ENCODE measurements at regions not wholly inside any gene's neighbourhood (a gene's known extent, or its start where the extent isn't known, plus 50 kb on each side); places are given as distances from the start of the nearest gene placed in this dataset.
"Not testable (repeated sequence)": the region's sequence is repeated elsewhere in the genome, so short reads cannot be mapped to it uniquely, and the experiment has no call there.

DNA sequence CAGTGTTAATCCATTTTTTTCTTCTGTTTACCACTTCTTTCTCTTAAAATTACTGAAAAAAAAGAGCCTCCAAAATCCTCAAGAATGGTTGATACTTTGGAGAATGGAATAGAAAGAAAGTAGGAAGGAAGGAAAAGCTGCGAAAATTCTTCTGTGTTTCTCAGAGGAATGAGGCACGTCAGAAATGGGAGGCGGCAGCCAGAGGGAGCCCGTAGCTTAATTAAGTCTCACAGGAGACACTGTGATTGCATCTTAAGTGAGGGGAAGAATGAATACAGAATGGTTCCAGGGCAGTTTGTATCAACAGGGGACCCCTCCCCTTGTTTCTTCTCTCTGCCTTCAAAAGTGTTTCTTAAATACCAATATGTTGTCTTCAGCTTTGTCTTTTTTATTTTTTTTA is 1099.5 kb downstream of the PLA2G4A start:
- DNase-seq: no peak

DNA sequence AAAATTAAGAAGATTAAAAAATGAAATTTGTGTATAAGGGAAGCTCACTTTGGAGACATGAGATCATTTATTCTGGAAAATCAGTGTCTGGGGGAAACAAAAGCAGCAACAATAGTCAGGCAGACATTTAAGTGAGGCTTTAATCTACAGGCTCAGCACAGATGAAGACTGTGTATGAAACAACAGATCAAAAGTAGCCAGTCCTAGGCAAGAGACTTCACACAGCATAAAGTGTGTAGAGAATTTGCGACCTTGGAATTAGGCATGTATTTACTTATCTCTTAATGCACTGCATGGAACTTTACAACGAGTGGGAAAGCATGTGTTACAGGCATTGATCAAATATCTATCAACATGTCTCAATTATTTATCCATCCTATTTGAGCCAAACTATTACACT is 1099.9 kb downstream of the PLA2G4A start:
- DNase-seq: no peak

GRCh38 chr1:187931776-187932175 is 1103.0 kb downstream of the PLA2G4A start:
- no peak for DNase-seq

- no peak for DNase-seq
Measured at GRCh38 chr1:187933562-187934419, 1105.0 kb downstream of the PLA2G4A start.

GRCh38 chr1:187936667-187937066 is 1107.9 kb downstream of the PLA2G4A start:
- DNase-seq: no peak

GRCh38 chr1:187938092-187938491 is 1109.3 kb downstream of the PLA2G4A start:
- DNase-seq: no peak

GRCh38 chr1:187942986-187943385 is 1114.2 kb downstream of the PLA2G4A start:
- no peak for DNase-seq

- DNase-seq: no peak
Measured at GRCh38 chr1:187943606-187944403, 1115.1 kb downstream of the PLA2G4A start.

DNA sequence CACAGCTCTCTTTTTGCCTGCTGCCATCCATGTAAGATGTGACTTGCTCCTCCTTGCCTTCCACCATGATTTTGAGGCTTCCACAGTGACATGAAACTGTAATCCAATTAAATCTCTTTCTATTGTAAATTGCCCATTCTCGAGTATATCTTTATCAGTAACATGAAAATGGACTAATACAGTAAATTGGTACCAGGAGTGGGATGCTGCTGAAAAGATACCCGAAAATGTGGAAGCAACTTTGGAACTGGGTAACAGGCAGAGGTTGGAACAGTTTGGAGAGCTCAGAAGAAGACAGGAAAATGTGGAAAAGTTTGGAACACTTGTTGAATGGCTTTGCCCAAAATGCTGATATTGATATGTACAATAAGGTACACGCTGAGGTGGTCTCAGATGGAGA is 1117.9 kb downstream of the PLA2G4A start:
- DNase-seq: not testable (repeated sequence)

- no peak for DNase-seq
Measured at GRCh38 chr1:187947359-187947758, 1118.6 kb downstream of the PLA2G4A start.

DNA sequence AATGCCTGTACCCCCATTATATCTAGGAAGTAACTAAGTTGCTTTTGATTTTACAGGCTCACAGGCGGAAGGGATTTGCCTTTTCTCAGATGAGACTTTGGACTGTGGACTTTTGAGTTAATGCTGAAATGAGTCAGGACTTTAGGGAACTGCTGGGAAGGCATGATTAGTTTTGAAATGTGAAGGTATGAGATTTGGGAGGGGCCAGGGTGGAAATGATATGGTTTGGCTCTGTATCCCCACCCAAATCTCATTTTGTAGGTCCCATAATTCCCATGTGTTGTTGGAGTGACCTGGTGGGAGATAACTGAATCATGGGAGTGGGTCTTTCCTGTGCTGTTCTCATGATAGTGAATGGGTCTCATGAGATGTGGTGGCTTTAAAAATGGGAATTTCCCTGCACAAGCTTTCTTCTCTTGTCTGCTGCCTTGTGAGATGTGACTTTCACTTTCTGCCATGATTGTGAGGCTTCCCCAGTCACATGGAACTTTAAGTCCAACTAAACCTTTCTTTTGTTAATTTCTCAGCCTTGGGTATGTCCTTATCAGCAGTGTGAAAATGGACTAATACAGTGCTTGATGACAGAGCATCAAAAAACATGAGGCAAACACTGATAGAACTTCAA is 1119.5 kb downstream of the PLA2G4A start:
- DNase-seq: no peak

DNA sequence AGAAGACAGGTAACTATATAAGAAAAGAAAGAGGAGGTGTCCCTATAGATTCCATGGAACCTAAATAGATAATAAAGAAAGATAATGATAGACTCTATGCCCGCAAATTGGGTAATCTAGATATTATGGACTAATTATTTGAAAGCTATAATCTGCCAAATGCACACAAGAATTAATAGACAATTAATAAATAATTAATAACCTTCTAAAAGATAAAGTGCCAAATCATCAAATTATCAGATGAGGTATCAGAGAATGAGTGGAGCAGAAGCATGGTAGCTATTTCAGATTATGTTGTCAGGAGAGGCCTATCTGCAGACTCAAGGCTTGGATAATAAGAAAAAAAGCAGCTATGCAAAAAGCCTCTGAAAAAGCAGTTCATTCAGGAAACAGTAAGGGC is 1120.8 kb downstream of the PLA2G4A start:
- DNase-seq: no peak

GRCh38 chr1:187951817-187952216 is 1123.1 kb downstream of the PLA2G4A start:
- no peak for DNase-seq

- DNase-seq: no peak
Measured at GRCh38 chr1:187952446-187952845, 1123.7 kb downstream of the PLA2G4A start.

DNA sequence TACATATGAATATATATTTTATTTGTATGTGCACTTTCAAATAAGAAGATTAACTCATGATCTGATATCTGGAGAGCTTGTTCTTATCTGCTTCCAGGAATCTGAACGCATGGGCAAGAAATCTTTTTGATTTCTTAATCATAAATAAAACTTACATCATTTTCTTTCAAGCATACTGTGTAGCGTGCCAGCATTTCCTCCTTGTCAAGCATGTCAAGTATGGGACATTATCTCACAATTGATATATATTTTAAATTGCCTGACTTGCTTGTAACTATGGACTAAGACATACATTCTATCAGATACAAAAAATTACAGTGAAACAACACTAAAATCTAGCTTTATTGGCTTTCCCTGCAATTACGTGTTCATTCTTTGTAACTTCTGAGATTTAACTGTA is 1128.2 kb downstream of the PLA2G4A start:
- no peak for DNase-seq

DNA sequence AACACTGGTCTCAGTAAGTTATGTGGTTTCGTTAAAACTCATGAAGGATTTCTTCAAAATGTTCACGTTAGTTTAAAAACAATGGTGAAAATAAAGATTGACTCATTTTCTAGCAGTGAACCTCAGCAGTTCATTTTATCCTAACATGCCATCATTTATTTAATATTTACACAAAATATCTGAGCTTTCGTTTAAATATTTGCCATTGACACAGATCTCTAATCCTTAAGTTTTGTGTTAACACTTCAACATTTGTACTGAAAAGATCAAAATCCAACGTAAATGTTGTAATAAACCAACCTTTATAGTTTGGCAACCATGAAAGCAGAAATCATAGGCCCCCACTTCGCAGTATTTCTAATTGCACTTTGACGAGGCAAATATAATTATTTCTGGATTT is 1129.5 kb downstream of the PLA2G4A start:
- no peak for DNase-seq

DNA sequence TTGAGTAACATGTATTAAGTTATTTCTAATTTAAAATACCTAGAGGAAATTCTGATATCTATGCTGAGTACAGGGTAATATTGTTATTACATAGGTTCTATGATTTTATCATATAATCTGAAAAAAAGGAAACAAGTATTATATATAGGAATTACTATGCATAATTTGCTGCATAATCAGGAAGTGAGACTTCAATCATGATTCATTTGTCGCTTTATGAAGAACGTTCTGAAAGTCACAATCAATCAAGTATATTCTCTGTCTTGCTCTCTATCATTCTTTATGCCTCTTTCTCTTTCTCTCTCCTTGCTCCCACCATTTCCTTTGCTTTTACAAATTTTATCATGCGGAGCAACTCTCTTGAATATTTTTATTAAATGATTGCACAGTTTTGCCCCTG is 1130.3 kb downstream of the PLA2G4A start:
- no peak for DNase-seq

DNA sequence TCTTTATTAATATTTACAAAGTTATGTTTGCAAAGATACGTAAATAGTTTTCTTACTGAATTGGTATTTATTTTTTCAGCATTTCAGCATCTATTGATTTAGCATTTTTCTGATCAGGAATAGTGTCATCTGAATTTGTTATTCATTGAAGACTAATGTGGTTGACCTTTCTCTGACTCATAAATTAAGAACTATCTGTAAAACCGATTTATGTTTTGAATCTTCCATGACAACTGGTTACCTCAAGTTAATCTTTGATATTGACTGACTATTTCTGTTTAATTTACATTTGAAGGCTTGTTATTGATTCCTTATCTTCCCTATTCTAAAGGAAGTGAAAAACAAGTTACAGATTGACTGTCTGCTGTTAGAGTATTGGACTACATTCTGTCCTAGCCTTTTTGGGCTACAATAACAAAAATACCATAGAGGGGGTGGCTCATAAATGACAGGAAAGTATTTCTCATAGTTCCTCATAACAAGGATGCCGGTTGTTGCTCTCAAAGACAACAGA is 1131.4 kb downstream of the PLA2G4A start:
- DNase-seq: no peak

DNA sequence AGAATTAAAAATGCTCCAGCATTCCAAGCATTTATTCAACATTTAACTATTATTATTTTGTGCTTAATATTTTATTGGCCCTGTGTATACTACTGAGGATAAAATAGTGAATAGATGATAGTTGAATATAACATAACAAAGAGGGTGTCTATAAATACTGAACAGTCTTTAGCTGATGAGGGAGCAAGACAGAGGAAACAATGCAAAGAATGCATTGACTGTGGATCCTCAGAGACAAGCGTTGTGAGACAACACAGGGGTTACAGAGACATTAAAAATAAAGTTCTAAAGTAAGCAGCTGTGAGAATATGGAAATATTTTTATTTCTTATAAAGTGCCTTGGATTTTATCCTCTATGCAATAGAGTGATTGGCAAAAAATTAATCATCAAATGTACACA is 1133.1 kb downstream of the PLA2G4A start:
- no peak for DNase-seq

GRCh38 chr1:187971851-187972250 is 1143.1 kb downstream of the PLA2G4A start:
- DNase-seq: no peak

DNA sequence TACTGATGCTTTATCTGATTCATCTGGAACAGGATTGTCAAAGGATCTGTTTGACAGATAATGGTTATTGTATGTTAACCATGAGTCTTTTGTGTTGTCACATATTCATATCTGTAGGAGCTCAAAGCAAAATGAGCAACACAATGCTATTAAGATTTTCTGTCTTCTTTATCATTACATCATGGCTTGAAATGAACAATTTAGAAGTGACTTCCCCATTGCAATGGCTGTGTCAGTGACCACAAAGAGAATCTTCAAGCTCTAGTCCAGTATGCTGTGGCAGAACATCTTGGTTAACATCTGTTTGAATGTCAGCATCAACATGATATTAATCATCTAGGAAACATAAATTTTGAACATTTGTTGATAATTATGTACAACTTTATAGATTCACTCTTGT is 1148.5 kb downstream of the PLA2G4A start:
- no peak for DNase-seq

- no peak for DNase-seq
Measured at GRCh38 chr1:187985145-187985896, 1156.6 kb downstream of the PLA2G4A start.

Data from activated CD4-positive, alpha-beta T cell treated with anti-CD3 and anti-CD28 coated beads, Interleukin-2, amount 50 U/mL, for 48 hours (primary cell).